ENCODE measurements at regions not wholly inside any gene's neighbourhood (a gene's known extent, or its start where the extent isn't known, plus 50 kb on each side); places are given as distances from the start of the nearest gene placed in this dataset.
A peak's percentile ranks its signal among the peaks of the same experiment; 100 is the strongest.

GRCh38 chr6:125668071-125668470 is 81.4 kb upstream of the HEY2 start:
- H3K4me3 ChIP-seq, result no peak overlapping the region
- no peak overlapping the region for H3K27ac ChIP-seq
- TF ChIP-seq POLR2AphosphoS5 (IDR thresholded peaks at IDR 0.05), result no peak
- TF ChIP-seq POLR2A (IDR thresholded peaks at IDR 0.05), result no peak
- no peak for TF ChIP-seq EP300 (IDR thresholded peaks at IDR 0.05; ENCODE audit: low read depth)
- no peak for TF ChIP-seq CTCF (IDR thresholded peaks at IDR 0.05)
- no peaks in the 10 kb centered on the region for H3K4me1 ChIP-seq
- H3K9me3 ChIP-seq, result no peaks in the 10 kb centered on the region
- no peaks in the 10 kb centered on the region for H3K36me3 ChIP-seq
- H3K27me3 ChIP-seq, result no peaks in the 10 kb centered on the region
- intact Hi-C loops (cut with DNase I; ENCODE audit: low total_unique reads) (no loop called here), in situ Hi-C loops (cut with MboI; ENCODE audit: low pct_ligation_motif_present in 1 of 4, low pct_unique_long_range_greater_than_20kb in 1 of 4, low sequenced_read_pairs in 3 of 4) (no loop called here)
- no peak for DNase-seq
- 89 to 98% methylated on average over 8 of the region's 8 CpGs for WGBS, 2 donors (ENCODE audit: low coverage in 1 of 2)

- Histone ChIP-seq H3K4me1 (no peaks in the 10 kb centered on the region), H3K36me3 (no peaks in the 10 kb centered on the region), H3K27ac (peak overlapping the region in 1 of 4 donors; percentile 8), H3K9me3 (no peaks in the 10 kb centered on the region), H3K4me3 (no peak overlapping the region), H3K27me3 (no peaks in the 10 kb centered on the region)
- intact Hi-C loops (cut with DNase I; ENCODE audit: low total_unique reads), result no loop called here
- no peak for DNase-seq
- in situ Hi-C loops (cut with MboI; ENCODE audit: low pct_ligation_motif_present in 1 of 4, low pct_unique_long_range_greater_than_20kb in 1 of 4, low sequenced_read_pairs in 3 of 4), result no loop called here
- no peak for TF ChIP-seq POLR2A (IDR thresholded peaks at IDR 0.05)
- TF ChIP-seq CTCF (IDR thresholded peaks at IDR 0.05), result no peak
- no peak for TF ChIP-seq POLR2AphosphoS5 (IDR thresholded peaks at IDR 0.05)
- no peak for TF ChIP-seq EP300 (IDR thresholded peaks at IDR 0.05; ENCODE audit: low read depth)
- WGBS, 2 donors (ENCODE audit: low coverage in 1 of 2), result 26 to 46% methylated on average over 2 to 5 of the region's 5 CpGs
Measured at GRCh38 chr6:125670568-125670967, 78.9 kb upstream of the HEY2 start.

- intact Hi-C loops (cut with DNase I; ENCODE audit: low total_unique reads), result no loop called here
- no peak overlapping the region for H3K27ac ChIP-seq
- no peaks in the 10 kb centered on the region for H3K4me1 ChIP-seq
- no peak overlapping the region for H3K4me3 ChIP-seq
- H3K27me3 ChIP-seq, result no peaks in the 10 kb centered on the region
- no peak for TF ChIP-seq CTCF (IDR thresholded peaks at IDR 0.05)
- no peak for TF ChIP-seq POLR2AphosphoS5 (IDR thresholded peaks at IDR 0.05)
- no peak for TF ChIP-seq EP300 (IDR thresholded peaks at IDR 0.05; ENCODE audit: low read depth)
- no peak for TF ChIP-seq POLR2A (IDR thresholded peaks at IDR 0.05)
- 42 to 62% methylated on average over 1 of the region's 1 CpG for WGBS, 2 donors (ENCODE audit: low coverage in 1 of 2)
- DNase-seq, result no peak
- in situ Hi-C loops (cut with MboI; ENCODE audit: low pct_ligation_motif_present in 1 of 4, low pct_unique_long_range_greater_than_20kb in 1 of 4, low sequenced_read_pairs in 3 of 4), result no loop called here
- H3K9me3 ChIP-seq, result no peaks in the 10 kb centered on the region
- no peaks in the 10 kb centered on the region for H3K36me3 ChIP-seq
Measured at GRCh38 chr6:125671323-125671722, 78.1 kb upstream of the HEY2 start.

GRCh38 chr6:125674230-125674629 is 75.2 kb upstream of the HEY2 start:
- no peak for DNase-seq
- Histone ChIP-seq H3K4me1 (no peaks in the 10 kb centered on the region), H3K36me3 (no peaks in the 10 kb centered on the region), H3K27me3 (no peaks in the 10 kb centered on the region), H3K4me3 (no peak overlapping the region), H3K27ac (no peak overlapping the region), H3K9me3 (no peaks in the 10 kb centered on the region)
- in situ Hi-C loops (cut with MboI; ENCODE audit: low pct_ligation_motif_present in 1 of 4, low pct_unique_long_range_greater_than_20kb in 1 of 4, low sequenced_read_pairs in 3 of 4), result no loop called here
- TF ChIP-seq EP300 (IDR thresholded peaks at IDR 0.05; ENCODE audit: low read depth) (no peak), POLR2A (IDR thresholded peaks at IDR 0.05) (no peak), CTCF (IDR thresholded peaks at IDR 0.05) (no peak), POLR2AphosphoS5 (IDR thresholded peaks at IDR 0.05) (no peak)
- intact Hi-C loops (cut with DNase I; ENCODE audit: low total_unique reads), result no loop called here
- WGBS, 2 donors (ENCODE audit: low coverage in 1 of 2), result 88% methylated on average over 5 of the region's 5 CpGs; no CpG with 5 or more reads in 1 of the 2 donors

Measured in transverse colon (tissue), 4 donors.